ENCODE measurements at regions not wholly inside any gene's neighbourhood (a gene's known extent, or its start where the extent isn't known, plus 50 kb on each side); places are given as distances from the start of the nearest gene placed in this dataset.

- no peak for DNase-seq
Measured at GRCh38 chr18:72174972-72175649, 369.0 kb downstream of the CBLN2 start.

GRCh38 chr18:72171596-72171995 lies 372.5 kb downstream of the CBLN2 start:
- no peak for DNase-seq

- no peak for DNase-seq
Measured at GRCh38 chr18:72161691-72162090, 382.5 kb downstream of the CBLN2 start.

GRCh38 chr18:72160510-72161445 lies 383.4 kb downstream of the CBLN2 start:
- no peak for DNase-seq

GRCh38 chr18:72155327-72155726 lies 388.8 kb downstream of the CBLN2 start:
- DNase-seq: no peak

- DNase-seq: no peak
Measured at GRCh38 chr18:72154926-72155325, 389.2 kb downstream of the CBLN2 start.

GRCh38 chr18:72152935-72153334 lies 391.2 kb downstream of the CBLN2 start:
- DNase-seq: no peak

- no peak for DNase-seq
Measured at GRCh38 chr18:72147830-72148229, 396.3 kb downstream of the CBLN2 start.

- no peak for DNase-seq
Measured at GRCh38 chr18:72140007-72140406, 404.1 kb downstream of the CBLN2 start.

- DNase-seq: no peak
Measured at GRCh38 chr18:72128649-72129048, 415.5 kb downstream of the CBLN2 start.

- no peak for DNase-seq
Measured at GRCh38 chr18:72122103-72122502, 422.0 kb downstream of the CBLN2 start.

GRCh38 chr18:72119082-72119481 lies 425.1 kb downstream of the CBLN2 start:
- no peak for DNase-seq

- DNase-seq: no peak
Measured at GRCh38 chr18:72114801-72115594, 429.1 kb downstream of the CBLN2 start.

GRCh38 chr18:72107647-72108383 lies 436.3 kb downstream of the CBLN2 start:
- DNase-seq: no peak

GRCh38 chr18:72104851-72105250 lies 439.3 kb downstream of the CBLN2 start:
- DNase-seq: no peak

GRCh38 chr18:72102412-72102811 lies 441.7 kb downstream of the CBLN2 start:
- DNase-seq: no peak

- no peak for DNase-seq
Measured at GRCh38 chr18:72100465-72101004, 443.6 kb downstream of the CBLN2 start.

GRCh38 chr18:72091369-72091768 lies 452.8 kb downstream of the CBLN2 start:
- DNase-seq: no peak

GRCh38 chr18:72089432-72089831 lies 454.7 kb downstream of the CBLN2 start:
- no peak for DNase-seq

GRCh38 chr18:72086421-72086820 lies 457.7 kb downstream of the CBLN2 start:
- no peak for DNase-seq

GRCh38 chr18:72075040-72075439 lies 469.1 kb downstream of the CBLN2 start:
- DNase-seq: no peak

GRCh38 chr18:72063001-72063400 lies 481.1 kb downstream of the CBLN2 start:
- no peak for DNase-seq
